ENCODE measurements at regions not wholly inside any gene's neighbourhood (a gene's known extent, or its start where the extent isn't known, plus 50 kb on each side); places are given as distances from the start of the nearest gene placed in this dataset.

GRCh38 chr14:57086271-57087162, 182.2 kb downstream of the EXOC5 start:
- no peak overlapping the region for H3K27ac ChIP-seq (ENCODE audit: low read depth, low read length)
- no peaks in the 10 kb centered on the region for H3K36me3 ChIP-seq (ENCODE audit: insufficient read depth, low read length)
- H3K4me3 ChIP-seq (ENCODE audit: low read depth, low read length), result no peak overlapping the region
- peaks cover 8% of the 10 kb centered on the region; the same call in 1 of the 2 replicates for H3K27me3 ChIP-seq (ENCODE audit: insufficient read depth, low read length)
- H2AFZ ChIP-seq (ENCODE audit: low read length, unreplicated experiment), result no peak overlapping the region
- H3K79me2 ChIP-seq (ENCODE audit: control insufficient read depth, insufficient read depth, low read length, unreplicated experiment), result no peaks in the 10 kb centered on the region
- H3K4me1 ChIP-seq (ENCODE audit: control insufficient read depth, insufficient read depth, low read length, unreplicated experiment), result no peaks in the 10 kb centered on the region

GRCh38 chr14:57085801-57086200, 182.9 kb downstream of the EXOC5 start:
- Histone ChIP-seq H3K79me2 (ENCODE audit: control insufficient read depth, insufficient read depth, low read length, unreplicated experiment) (no peaks in the 10 kb centered on the region), H3K27me3 (ENCODE audit: insufficient read depth, low read length) (peaks cover 13% of the 10 kb centered on the region; the same call in 1 of the 2 replicates), H3K27ac (ENCODE audit: low read depth, low read length) (no peak overlapping the region)

GRCh38 chr14:57085043-57085442, 183.7 kb downstream of the EXOC5 start:
- Histone ChIP-seq H3K27ac (ENCODE audit: low read depth, low read length) (no peak overlapping the region), H3K27me3 (ENCODE audit: insufficient read depth, low read length) (peaks cover 16% of the 10 kb centered on the region; the same call in 1 of the 2 replicates), H3K4me1 (ENCODE audit: control insufficient read depth, insufficient read depth, low read length, unreplicated experiment) (no peaks in the 10 kb centered on the region), H3K36me3 (ENCODE audit: insufficient read depth, low read length) (no peaks in the 10 kb centered on the region), H2AFZ (ENCODE audit: low read length, unreplicated experiment) (no peak overlapping the region), H3K79me2 (ENCODE audit: control insufficient read depth, insufficient read depth, low read length, unreplicated experiment) (no peaks in the 10 kb centered on the region), H3K4me3 (ENCODE audit: low read depth, low read length) (no peak overlapping the region)

More at GRCh38 chr14:57085801-57086200, 182.9 kb downstream of the EXOC5 start:
- no peaks in the 10 kb centered on the region for H3K36me3 ChIP-seq (ENCODE audit: insufficient read depth, low read length)
- H2AFZ ChIP-seq (ENCODE audit: low read length, unreplicated experiment), result no peak overlapping the region
- no peak overlapping the region for H3K4me3 ChIP-seq (ENCODE audit: low read depth, low read length)
- no peaks in the 10 kb centered on the region for H3K4me1 ChIP-seq (ENCODE audit: control insufficient read depth, insufficient read depth, low read length, unreplicated experiment)

- no peak overlapping the region for H3K4me3 ChIP-seq (ENCODE audit: low read depth, low read length)
- no peaks in the 10 kb centered on the region for H3K36me3 ChIP-seq (ENCODE audit: insufficient read depth, low read length)
- no peak overlapping the region for H3K27ac ChIP-seq (ENCODE audit: low read depth, low read length)
- no peak overlapping the region for H2AFZ ChIP-seq (ENCODE audit: low read length, unreplicated experiment)
- no peaks in the 10 kb centered on the region for H3K4me1 ChIP-seq (ENCODE audit: control insufficient read depth, insufficient read depth, low read length, unreplicated experiment)
- peaks cover 52% of the 10 kb centered on the region for H3K27me3 ChIP-seq (ENCODE audit: insufficient read depth, low read length)
- H3K79me2 ChIP-seq (ENCODE audit: control insufficient read depth, insufficient read depth, low read length, unreplicated experiment), result no peaks in the 10 kb centered on the region
These were observed 188.0 kb downstream of the EXOC5 start for GRCh38 chr14:57080691-57081090.

- H2AFZ ChIP-seq (ENCODE audit: low read length, unreplicated experiment), result no peak overlapping the region
- H3K27me3 ChIP-seq (ENCODE audit: insufficient read depth, low read length), result peaks cover 76% of the 10 kb centered on the region
- no peaks in the 10 kb centered on the region for H3K79me2 ChIP-seq (ENCODE audit: control insufficient read depth, insufficient read depth, low read length, unreplicated experiment)
- H3K27ac ChIP-seq (ENCODE audit: low read depth, low read length), result no peak overlapping the region
- no peaks in the 10 kb centered on the region for H3K36me3 ChIP-seq (ENCODE audit: insufficient read depth, low read length)
- H3K4me3 ChIP-seq (ENCODE audit: low read depth, low read length), result no peak overlapping the region
- no peaks in the 10 kb centered on the region for H3K4me1 ChIP-seq (ENCODE audit: control insufficient read depth, insufficient read depth, low read length, unreplicated experiment)
These were observed 190.7 kb downstream of the EXOC5 start for GRCh38 chr14:57078054-57078453.

- Histone ChIP-seq H3K27ac (ENCODE audit: low read depth, low read length) (no peak overlapping the region), H3K4me1 (ENCODE audit: control insufficient read depth, insufficient read depth, low read length, unreplicated experiment) (no peaks in the 10 kb centered on the region), H3K36me3 (ENCODE audit: insufficient read depth, low read length) (no peaks in the 10 kb centered on the region), H2AFZ (ENCODE audit: low read length, unreplicated experiment) (no peak overlapping the region), H3K4me3 (ENCODE audit: low read depth, low read length) (no peak overlapping the region), H3K27me3 (ENCODE audit: insufficient read depth, low read length) (peaks cover 93% of the 10 kb centered on the region), H3K79me2 (ENCODE audit: control insufficient read depth, insufficient read depth, low read length, unreplicated experiment) (no peaks in the 10 kb centered on the region)
These were observed 194.7 kb downstream of the EXOC5 start for GRCh38 chr14:57073986-57074385.

GRCh38 chr14:57071639-57072038, 197.1 kb downstream of the EXOC5 start:
- Histone ChIP-seq H3K4me1 (ENCODE audit: control insufficient read depth, insufficient read depth, low read length, unreplicated experiment) (no peaks in the 10 kb centered on the region), H3K4me3 (ENCODE audit: low read depth, low read length) (no peak overlapping the region), H2AFZ (ENCODE audit: low read length, unreplicated experiment) (no peak overlapping the region), H3K36me3 (ENCODE audit: insufficient read depth, low read length) (no peaks in the 10 kb centered on the region), H3K79me2 (ENCODE audit: control insufficient read depth, insufficient read depth, low read length, unreplicated experiment) (no peaks in the 10 kb centered on the region), H3K27ac (ENCODE audit: low read depth, low read length) (no peak overlapping the region), H3K27me3 (ENCODE audit: insufficient read depth, low read length) (peaks cover 86% of the 10 kb centered on the region)

GRCh38 chr14:57069702-57070101, 199.0 kb downstream of the EXOC5 start:
- Histone ChIP-seq H3K4me1 (ENCODE audit: control insufficient read depth, insufficient read depth, low read length, unreplicated experiment) (no peaks in the 10 kb centered on the region), H3K36me3 (ENCODE audit: insufficient read depth, low read length) (no peaks in the 10 kb centered on the region), H3K79me2 (ENCODE audit: control insufficient read depth, insufficient read depth, low read length, unreplicated experiment) (no peaks in the 10 kb centered on the region), H3K27me3 (ENCODE audit: insufficient read depth, low read length) (peaks cover 86% of the 10 kb centered on the region), H3K27ac (ENCODE audit: low read depth, low read length) (no peak overlapping the region), H3K4me3 (ENCODE audit: low read depth, low read length) (no peak overlapping the region), H2AFZ (ENCODE audit: low read length, unreplicated experiment) (no peak overlapping the region)

- Histone ChIP-seq H3K79me2 (ENCODE audit: control insufficient read depth, insufficient read depth, low read length, unreplicated experiment) (no peaks in the 10 kb centered on the region), H3K27ac (ENCODE audit: low read depth, low read length) (no peak overlapping the region), H3K36me3 (ENCODE audit: insufficient read depth, low read length) (no peaks in the 10 kb centered on the region)
These were observed 200.2 kb downstream of the EXOC5 start for GRCh38 chr14:57068511-57068910.

GRCh38 chr14:57066887-57067513, 201.7 kb downstream of the EXOC5 start:
- Histone ChIP-seq H3K79me2 (ENCODE audit: control insufficient read depth, insufficient read depth, low read length, unreplicated experiment) (no peaks in the 10 kb centered on the region), H2AFZ (ENCODE audit: low read length, unreplicated experiment) (no peak overlapping the region), H3K4me1 (ENCODE audit: control insufficient read depth, insufficient read depth, low read length, unreplicated experiment) (no peaks in the 10 kb centered on the region), H3K36me3 (ENCODE audit: insufficient read depth, low read length) (no peaks in the 10 kb centered on the region), H3K4me3 (ENCODE audit: low read depth, low read length) (no peak overlapping the region), H3K27me3 (ENCODE audit: insufficient read depth, low read length) (peaks cover 80% of the 10 kb centered on the region), H3K27ac (ENCODE audit: low read depth, low read length) (no peak overlapping the region)

More at GRCh38 chr14:57068511-57068910, 200.2 kb downstream of the EXOC5 start:
- Histone ChIP-seq H3K4me3 (ENCODE audit: low read depth, low read length) (no peak overlapping the region), H3K4me1 (ENCODE audit: control insufficient read depth, insufficient read depth, low read length, unreplicated experiment) (no peaks in the 10 kb centered on the region), H3K27me3 (ENCODE audit: insufficient read depth, low read length) (peaks cover 85% of the 10 kb centered on the region), H2AFZ (ENCODE audit: low read length, unreplicated experiment) (no peak overlapping the region)

- Histone ChIP-seq H3K27ac (ENCODE audit: low read depth, low read length) (no peak overlapping the region), H3K4me1 (ENCODE audit: control insufficient read depth, insufficient read depth, low read length, unreplicated experiment) (no peaks in the 10 kb centered on the region), H3K27me3 (ENCODE audit: insufficient read depth, low read length) (peaks cover 75% of the 10 kb centered on the region), H3K36me3 (ENCODE audit: insufficient read depth, low read length) (no peaks in the 10 kb centered on the region), H3K4me3 (ENCODE audit: low read depth, low read length) (no peak overlapping the region), H2AFZ (ENCODE audit: low read length, unreplicated experiment) (no peak overlapping the region), H3K79me2 (ENCODE audit: control insufficient read depth, insufficient read depth, low read length, unreplicated experiment) (no peaks in the 10 kb centered on the region)
These were observed 202.2 kb downstream of the EXOC5 start for GRCh38 chr14:57066463-57066862.
